AG20443 (cell line): ENCODE measurements at regions not wholly inside any gene's neighbourhood (a gene's known extent, or its start where the extent isn't known, plus 50 kb on each side); places are given as distances from the start of the nearest gene placed in this dataset.

Experiments used
- DNase-seq: peaks from one replicate; pipeline ENCODE4 v3.0.0; 2012; ENCODE audit warnings: low spot score, mixed read lengths

GRCh38 chr3:13152826-13153710, 79.8 kb upstream of the IQSEC1 start:
- DNase-seq: no peak

- DNase-seq: no peak
These were observed 77.4 kb upstream of the IQSEC1 start for GRCh38 chr3:13150624-13151023.

- DNase-seq: no peak
These were observed 76.3 kb upstream of the IQSEC1 start for GRCh38 chr3:13149330-13150108.

- no peak for DNase-seq
These were observed 75.5 kb upstream of the IQSEC1 start for GRCh38 chr3:13148561-13149329.

GRCh38 chr3:13148126-13148525, 74.9 kb upstream of the IQSEC1 start:
- no peak for DNase-seq

GRCh38 chr3:13147344-13147743, 74.1 kb upstream of the IQSEC1 start:
- DNase-seq: no peak

- no peak for DNase-seq
These were observed 73.5 kb upstream of the IQSEC1 start for GRCh38 chr3:13146643-13147143.

GRCh38 chr3:13145826-13146642, 72.8 kb upstream of the IQSEC1 start:
- no peak for DNase-seq

- no peak for DNase-seq
These were observed 72.0 kb upstream of the IQSEC1 start for GRCh38 chr3:13145131-13145825.

GRCh38 chr3:13144163-13145023, 71.2 kb upstream of the IQSEC1 start:
- no peak for DNase-seq

GRCh38 chr3:13143381-13144004, 70.3 kb upstream of the IQSEC1 start:
- no peak for DNase-seq

- DNase-seq: no peak
These were observed 69.5 kb upstream of the IQSEC1 start for GRCh38 chr3:13142552-13143380.

- DNase-seq: peak; percentile 61
These were observed 68.8 kb upstream of the IQSEC1 start for GRCh38 chr3:13141991-13142412.

- no peak for DNase-seq
These were observed 68.0 kb upstream of the IQSEC1 start for GRCh38 chr3:13141183-13141582.

- no peak for DNase-seq
These were observed 67.4 kb upstream of the IQSEC1 start for GRCh38 chr3:13140596-13140995.

- DNase-seq: no peak
These were observed 66.3 kb upstream of the IQSEC1 start for GRCh38 chr3:13139471-13140065.

- DNase-seq: no peak
These were observed 65.6 kb upstream of the IQSEC1 start for GRCh38 chr3:13138833-13139145.
